HCT116 (cell line): ENCODE measurements at regions not wholly inside any gene's neighbourhood (a gene's known extent, or its start where the extent isn't known, plus 50 kb on each side); places are given as distances from the start of the nearest gene placed in this dataset.

Experiments used
- EZH2 ChIP-seq: fragments of 200-600 bp; sonication (generic); IDR thresholded peaks from 2 replicates; pipeline ENCODE4 v1.6.1; 2017; ENCODE audit warnings: antibody characterized with exemption, mixed run types
- MAX ChIP-seq: IDR thresholded peaks from 2 replicates; pipeline ENCODE4 v1.6.1; 2012
- POLR2A ChIP-seq: IDR thresholded peaks from 2 replicates; pipeline ENCODE4 v1.7.0; 2011; ENCODE audit warnings: borderline replicate concordance; ENCODE audit not compliant: insufficient read depth, insufficient read length; ENCODE audit errors: extremely low read depth
- POLR2AphosphoS5 ChIP-seq: IDR thresholded peaks from 2 replicates; pipeline ENCODE4 v1.6.1; 2011; ENCODE audit warnings: mild to moderate bottlenecking, low read depth, low read length, moderate library complexity
- RAD21 ChIP-seq: IDR thresholded peaks from 2 replicates; pipeline ENCODE4 v1.6.1; 2012; ENCODE audit warnings: low read depth, mild to moderate bottlenecking
- SP1 ChIP-seq: IDR thresholded peaks from 2 replicates; pipeline ENCODE4 v1.6.1; 2012; ENCODE audit warnings: low read depth
- YY1 ChIP-seq: IDR thresholded peaks from 2 replicates; pipeline ENCODE4 v1.6.1; 2011; ENCODE audit warnings: low read length, low read depth, moderate library complexity, mild to moderate bottlenecking; ENCODE audit not compliant: insufficient replicate concordance; ENCODE audit errors: extremely low read depth
- ZNF274 ChIP-seq: fragments of 200-500 bp; sonication (Bioruptor generic); IDR thresholded peaks from 2 replicates; pipeline ENCODE4 v1.6.1; 2014; ENCODE audit warnings: mild to moderate bottlenecking, low read depth, low read length, inconsistent platforms
- TF ChIP-seq, protein P1 (sequence below), 3 experiments: fragments of 200-600 bp in 1 of 3; sonication (generic) in 1 of 3; IDR thresholded peaks in 2 of 3; conservative IDR thresholded peaks in 1 of 3; 2 replicates each; pipeline ENCODE4 v1.5.1; 2012 to 2017; ENCODE audit warnings: low read depth in 2 of 3, low read length in 2 of 3, antibody characterized with exemption in 1 of 3, borderline replicate concordance in 1 of 3, control low read depth in 1 of 3, mild to moderate bottlenecking in 1 of 3, mixed read lengths in 1 of 3, mixed run types in 1 of 3, moderate library complexity in 1 of 3; ENCODE audit not compliant: insufficient read depth in 1 of 3
- TF ChIP-seq, protein P2 (sequence below): IDR thresholded peaks from 2 replicates; pipeline ENCODE4 v1.6.1; 2011; ENCODE audit warnings: mild to moderate bottlenecking, low read length, moderate library complexity; ENCODE audit not compliant: insufficient replicate concordance; ENCODE audit errors: extremely low read depth

DNA sequence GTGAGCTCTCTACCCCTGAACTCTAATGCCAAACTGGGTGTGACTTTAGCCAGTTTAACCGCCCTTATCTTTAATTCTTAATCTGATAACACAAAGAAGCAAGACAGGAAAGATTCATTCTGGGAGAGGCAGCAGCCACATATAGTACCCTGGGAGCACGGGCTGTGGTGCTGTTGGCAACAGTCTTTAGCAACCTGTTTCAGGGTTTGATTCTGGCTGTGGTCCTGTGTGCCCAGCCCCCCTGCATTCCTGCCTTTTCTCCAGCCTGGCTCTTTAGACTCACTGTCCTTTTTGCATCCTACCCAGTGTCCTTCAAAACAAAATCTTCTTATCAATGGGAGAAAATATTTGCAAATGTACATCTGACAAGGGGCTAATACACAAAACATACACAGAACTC lies 275.2 kb downstream of the GXYLT1 start:
- TF ChIP-seq, protein P1, sequence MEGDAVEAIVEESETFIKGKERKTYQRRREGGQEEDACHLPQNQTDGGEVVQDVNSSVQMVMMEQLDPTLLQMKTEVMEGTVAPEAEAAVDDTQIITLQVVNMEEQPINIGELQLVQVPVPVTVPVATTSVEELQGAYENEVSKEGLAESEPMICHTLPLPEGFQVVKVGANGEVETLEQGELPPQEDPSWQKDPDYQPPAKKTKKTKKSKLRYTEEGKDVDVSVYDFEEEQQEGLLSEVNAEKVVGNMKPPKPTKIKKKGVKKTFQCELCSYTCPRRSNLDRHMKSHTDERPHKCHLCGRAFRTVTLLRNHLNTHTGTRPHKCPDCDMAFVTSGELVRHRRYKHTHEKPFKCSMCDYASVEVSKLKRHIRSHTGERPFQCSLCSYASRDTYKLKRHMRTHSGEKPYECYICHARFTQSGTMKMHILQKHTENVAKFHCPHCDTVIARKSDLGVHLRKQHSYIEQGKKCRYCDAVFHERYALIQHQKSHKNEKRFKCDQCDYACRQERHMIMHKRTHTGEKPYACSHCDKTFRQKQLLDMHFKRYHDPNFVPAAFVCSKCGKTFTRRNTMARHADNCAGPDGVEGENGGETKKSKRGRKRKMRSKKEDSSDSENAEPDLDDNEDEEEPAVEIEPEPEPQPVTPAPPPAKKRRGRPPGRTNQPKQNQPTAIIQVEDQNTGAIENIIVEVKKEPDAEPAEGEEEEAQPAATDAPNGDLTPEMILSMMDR (IDR thresholded peaks at IDR 0.05 in 2 of 3, conservative IDR thresholded peaks at IDR 0.05 in 1 of 3; ENCODE audit: borderline replicate concordance in 1 of 3, insufficient read depth in 1 of 3, low read depth in 2 of 3, low read length in 2 of 3), result no peak
- TF ChIP-seq POLR2AphosphoS5 (no peak), POLR2A (no peak), RAD21 (no peak), SP1 (no peak), EZH2 (no peak), MAX (no peak), YY1 (no peak), ZNF274 (no peak)
- TF ChIP-seq, protein P2, sequence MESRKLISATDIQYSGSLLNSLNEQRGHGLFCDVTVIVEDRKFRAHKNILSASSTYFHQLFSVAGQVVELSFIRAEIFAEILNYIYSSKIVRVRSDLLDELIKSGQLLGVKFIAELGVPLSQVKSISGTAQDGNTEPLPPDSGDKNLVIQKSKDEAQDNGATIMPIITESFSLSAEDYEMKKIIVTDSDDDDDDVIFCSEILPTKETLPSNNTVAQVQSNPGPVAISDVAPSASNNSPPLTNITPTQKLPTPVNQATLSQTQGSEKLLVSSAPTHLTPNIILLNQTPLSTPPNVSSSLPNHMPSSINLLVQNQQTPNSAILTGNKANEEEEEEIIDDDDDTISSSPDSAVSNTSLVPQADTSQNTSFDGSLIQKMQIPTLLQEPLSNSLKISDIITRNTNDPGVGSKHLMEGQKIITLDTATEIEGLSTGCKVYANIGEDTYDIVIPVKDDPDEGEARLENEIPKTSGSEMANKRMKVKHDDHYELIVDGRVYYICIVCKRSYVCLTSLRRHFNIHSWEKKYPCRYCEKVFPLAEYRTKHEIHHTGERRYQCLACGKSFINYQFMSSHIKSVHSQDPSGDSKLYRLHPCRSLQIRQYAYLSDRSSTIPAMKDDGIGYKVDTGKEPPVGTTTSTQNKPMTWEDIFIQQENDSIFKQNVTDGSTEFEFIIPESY, result no peak
